GM23338 (cell line): ENCODE measurements at regions not wholly inside any gene's neighbourhood (a gene's known extent, or its start where the extent isn't known, plus 50 kb on each side); places are given as distances from the start of the nearest gene placed in this dataset.

Experiments
- ATAC-seq: fragments of 200-7000 bp; cut with Tn5 transposase; 3 replicates; pipeline ENCODE4 v1.9.1; 2020
- DNase-seq: peaks from one replicate; pipeline ENCODE4 v3.0.0-alpha.2; 2015; ENCODE audit warnings: low spot score
- H2AFZ ChIP-seq: fragments of 200-600 bp; sonication (generic); 2 replicates; pipeline ENCODE4 v1.8.0; 2016; ENCODE audit warnings: antibody characterized with exemption, mild to moderate bottlenecking, moderate library complexity
- H3F3A ChIP-seq: fragments of 200-600 bp; sonication (generic); replicated peaks from 2 replicates; pipeline ENCODE4 v1.8.0; 2017; ENCODE audit warnings: antibody characterized with exemption, mixed run types, low read depth
- H3K27ac ChIP-seq: fragments of 200-600 bp; sonication (generic); 2 replicates; pipeline ENCODE4 v1.6.1; 2016; ENCODE audit warnings: low read depth
- H3K27me3 ChIP-seq: fragments of 200-600 bp; sonication (generic); 2 replicates; pipeline ENCODE4 v1.8.0; 2016; ENCODE audit warnings: mild to moderate bottlenecking, mixed run types, moderate library complexity; ENCODE audit not compliant: insufficient read depth
- H3K36me3 ChIP-seq: fragments of 200-600 bp; sonication (generic); 2 replicates; pipeline ENCODE4 v1.8.0; 2016; ENCODE audit warnings: mild to moderate bottlenecking; ENCODE audit not compliant: insufficient read depth
- H3K4me1 ChIP-seq: fragments of 200-600 bp; sonication (generic); 2 replicates; pipeline ENCODE4 v1.8.0; 2016; ENCODE audit warnings: mild to moderate bottlenecking, moderate library complexity; ENCODE audit not compliant: insufficient read depth
- H3K4me2 ChIP-seq: fragments of 200-600 bp; sonication (generic); 2 replicates; pipeline ENCODE4 v1.7.1; 2017; ENCODE audit warnings: mixed run types
- H3K4me3 ChIP-seq: fragments of 200-600 bp; sonication (generic); 2 replicates; pipeline ENCODE4 v1.6.1; 2016; ENCODE audit warnings: mixed run types
- H3K79me2 ChIP-seq: fragments of 200-600 bp; sonication (generic); replicated peaks from 2 replicates; pipeline ENCODE4 v1.8.0; 2017; ENCODE audit warnings: mild to moderate bottlenecking; ENCODE audit not compliant: insufficient read depth
- H3K9me2 ChIP-seq: fragments of 200-600 bp; sonication (generic); 2 replicates; pipeline ENCODE4 v1.8.0; 2017; ENCODE audit not compliant: insufficient read depth
- H4K20me1 ChIP-seq: fragments of 200-600 bp; sonication (generic); replicated peaks from 2 replicates; pipeline ENCODE4 v1.8.0; 2017; ENCODE audit warnings: mild to moderate bottlenecking; ENCODE audit not compliant: insufficient read depth
- H3K27ac Mint-ChIP-seq: 2 replicates; pipeline ENCODE4 v1.8.0; 2020; ENCODE audit warnings: inconsistent platforms, mild to moderate bottlenecking, moderate library complexity, mixed read lengths
- H3K27me3 Mint-ChIP-seq: 3 replicates; pipeline ENCODE4 v1.8.0; 2022; ENCODE audit warnings: low read depth, mild to moderate bottlenecking, moderate library complexity, mixed read lengths, inconsistent platforms; ENCODE audit not compliant: insufficient read depth, poor library complexity
- H3K36me3 Mint-ChIP-seq: 3 replicates; pipeline ENCODE4 v1.8.0; 2021; ENCODE audit warnings: low read depth, mild to moderate bottlenecking, inconsistent platforms, moderate library complexity, mixed read lengths
- H3K4me1 Mint-ChIP-seq: 3 replicates; pipeline ENCODE4 v1.8.0; 2020; ENCODE audit warnings: mild to moderate bottlenecking, inconsistent platforms, mixed read lengths
- H3K4me3 Mint-ChIP-seq: 3 replicates; pipeline ENCODE4 v1.8.0; 2021; ENCODE audit warnings: moderate library complexity, mild to moderate bottlenecking, inconsistent platforms, mixed read lengths
- H3K9me3 Mint-ChIP-seq: 3 replicates; pipeline ENCODE4 v1.8.0; 2020; ENCODE audit warnings: moderate library complexity, mild to moderate bottlenecking, inconsistent platforms, mixed read lengths
- CTCF ChIP-seq, 2 experiments: fragments of 200-600 bp in 1 of 2; sonication (generic) in 1 of 2; conservative IDR thresholded peaks; 2 replicates each; pipeline versions ENCODE4 v1.5.1 to v1.6.1; 2016 to 2017; ENCODE audit warnings: antibody characterized with exemption in 2 of 2, low read depth in 2 of 2, mild to moderate bottlenecking in 2 of 2, moderate library complexity in 1 of 2
- EZH2phosphoT487 ChIP-seq: fragments of 200-600 bp; sonication (generic); IDR thresholded peaks from one replicate; pipeline ENCODE4 v1.8.1; 2018; ENCODE audit warnings: antibody characterized with exemption; ENCODE audit not compliant: unreplicated experiment
- POLR2AphosphoS5 ChIP-seq: IDR thresholded peaks from 2 replicates; pipeline ENCODE4 v1.6.1; 2016; ENCODE audit warnings: antibody characterized with exemption, low read depth
- REST ChIP-seq: IDR thresholded peaks from one replicate; pipeline ENCODE4 v1.6.1; 2018; ENCODE audit warnings: antibody characterized with exemption; ENCODE audit not compliant: unreplicated experiment
- STAT1 ChIP-seq: IDR thresholded peaks from one replicate; pipeline ENCODE4 v1.6.1; 2016; ENCODE audit warnings: antibody characterized with exemption; ENCODE audit not compliant: unreplicated experiment
- ZNF114 ChIP-seq: fragments of 250-450 bp; sonication (Bioruptor Pico); IDR thresholded peaks from 2 replicates; pipeline ENCODE4 v1.5.0; 2020; ENCODE audit warnings: mild to moderate bottlenecking, moderate library complexity
- ZNF331 ChIP-seq: fragments of 250-450 bp; sonication (Bioruptor Pico); IDR thresholded peaks from 2 replicates; pipeline ENCODE4 v1.5.0; 2020; ENCODE audit warnings: low read depth, mild to moderate bottlenecking, moderate library complexity

GRCh38 chr13:50104493-50104892, 89.2 kb downstream of the KCNRG start:
- no peaks in the 10 kb centered on the region for H3F3A ChIP-seq
- ATAC-seq (no peak), DNase-seq (peak; percentile 17)
- no peaks in the 10 kb centered on the region; the same call in 1 of the 2 replicates for H4K20me1 ChIP-seq
- Mint-ChIP-seq H3K27ac (no peak overlapping the region), H3K4me3 (no peak overlapping the region), H3K27me3 (no peaks in the 10 kb centered on the region), H3K9me3 (no peaks in the 10 kb centered on the region; the same call in 2 of the 3 replicates), H3K4me1 (peaks cover 31% of the 10 kb centered on the region), H3K36me3 (no peaks in the 10 kb centered on the region)
- no peak overlapping the region for H3K27ac ChIP-seq
- TF ChIP-seq EZH2phosphoT487: no peak
- H3K79me2 ChIP-seq: no peaks in the 10 kb centered on the region
- H3K4me2 ChIP-seq: no peak overlapping the region
- H3K4me1 ChIP-seq: peaks cover 45% of the 10 kb centered on the region
- H3K4me3 ChIP-seq: no peak overlapping the region
- H3K36me3 ChIP-seq: no peaks in the 10 kb centered on the region
- no peaks in the 10 kb centered on the region for H3K27me3 ChIP-seq
- no peaks in the 10 kb centered on the region for H3K9me2 ChIP-seq
- no peak overlapping the region for H2AFZ ChIP-seq

- no peaks in the 10 kb centered on the region; the same call in 2 of the 3 replicates for H3K9me3 Mint-ChIP-seq
- peak overlapping the region; percentile 66 for H3K4me2 ChIP-seq
Measured at GRCh38 chr13:50106559-50106958, 91.3 kb downstream of the KCNRG start.

More at GRCh38 chr13:50106559-50106958, 91.3 kb downstream of the KCNRG start:
- H4K20me1 ChIP-seq: no peaks in the 10 kb centered on the region
- peak overlapping the region; percentile 16; the same call in 1 of the 2 replicates for H3K4me3 ChIP-seq
- no peaks in the 10 kb centered on the region for H3K9me2 ChIP-seq
- peaks cover 45% of the 10 kb centered on the region for H3K4me1 ChIP-seq
- no peak overlapping the region for H3K4me3 Mint-ChIP-seq
- ATAC-seq (no peak), DNase-seq (no peak)
- H3K27me3 Mint-ChIP-seq: no peaks in the 10 kb centered on the region
- H3K27ac ChIP-seq: no peak overlapping the region
- no peaks in the 10 kb centered on the region for H3K36me3 Mint-ChIP-seq
- H3K79me2 ChIP-seq: no peaks in the 10 kb centered on the region
- H3K4me1 Mint-ChIP-seq: peaks cover 31% of the 10 kb centered on the region
- no peak for TF ChIP-seq POLR2AphosphoS5
- no peak for TF ChIP-seq STAT1
- no peak for TF ChIP-seq ZNF114 (CRISPR knock-in tag)
- TF ChIP-seq REST: no peak
- TF ChIP-seq CTCF (conservative IDR thresholded peaks at IDR 0.05; ENCODE audit: low read depth in 2 of 2): no peak
- no peak for TF ChIP-seq EZH2phosphoT487
- no peak for TF ChIP-seq ZNF331 (CRISPR knock-in tag)
- H3K27ac Mint-ChIP-seq: no peak overlapping the region
- no peaks in the 10 kb centered on the region for H3K36me3 ChIP-seq
- no peaks in the 10 kb centered on the region for H3K27me3 ChIP-seq
- no peak overlapping the region for H2AFZ ChIP-seq
- H3F3A ChIP-seq: no peaks in the 10 kb centered on the region
